ENCODE measurements at regions not wholly inside any gene's neighbourhood (a gene's known extent, or its start where the extent isn't known, plus 50 kb on each side); places are given as distances from the start of the nearest gene placed in this dataset.

DNA sequence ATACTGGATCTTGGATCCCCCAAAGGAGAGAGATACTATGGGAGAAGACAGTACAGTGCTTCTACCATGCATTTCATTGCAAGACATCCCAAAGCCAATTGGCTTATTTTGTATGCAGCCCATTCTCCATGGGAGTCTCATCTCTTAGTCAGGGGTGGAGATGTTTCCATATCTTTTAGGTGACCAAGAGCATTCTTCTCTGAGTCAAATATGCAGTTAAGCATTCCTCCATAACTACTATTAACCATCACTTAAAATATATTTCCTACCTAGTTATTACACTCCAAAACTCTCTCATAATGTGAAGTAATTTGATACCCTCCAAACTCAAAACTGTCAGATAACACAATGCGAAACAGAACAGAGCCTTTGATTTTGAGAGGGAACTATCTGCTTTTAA lies 542.6 kb downstream of the HDGFL1 start:
- TF ChIP-seq, protein P1, sequence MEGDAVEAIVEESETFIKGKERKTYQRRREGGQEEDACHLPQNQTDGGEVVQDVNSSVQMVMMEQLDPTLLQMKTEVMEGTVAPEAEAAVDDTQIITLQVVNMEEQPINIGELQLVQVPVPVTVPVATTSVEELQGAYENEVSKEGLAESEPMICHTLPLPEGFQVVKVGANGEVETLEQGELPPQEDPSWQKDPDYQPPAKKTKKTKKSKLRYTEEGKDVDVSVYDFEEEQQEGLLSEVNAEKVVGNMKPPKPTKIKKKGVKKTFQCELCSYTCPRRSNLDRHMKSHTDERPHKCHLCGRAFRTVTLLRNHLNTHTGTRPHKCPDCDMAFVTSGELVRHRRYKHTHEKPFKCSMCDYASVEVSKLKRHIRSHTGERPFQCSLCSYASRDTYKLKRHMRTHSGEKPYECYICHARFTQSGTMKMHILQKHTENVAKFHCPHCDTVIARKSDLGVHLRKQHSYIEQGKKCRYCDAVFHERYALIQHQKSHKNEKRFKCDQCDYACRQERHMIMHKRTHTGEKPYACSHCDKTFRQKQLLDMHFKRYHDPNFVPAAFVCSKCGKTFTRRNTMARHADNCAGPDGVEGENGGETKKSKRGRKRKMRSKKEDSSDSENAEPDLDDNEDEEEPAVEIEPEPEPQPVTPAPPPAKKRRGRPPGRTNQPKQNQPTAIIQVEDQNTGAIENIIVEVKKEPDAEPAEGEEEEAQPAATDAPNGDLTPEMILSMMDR (IDR thresholded peaks at IDR 0.05; ENCODE audit: poor library complexity, severe bottlenecking): no peak
- TF ChIP-seq RAD21 (conservative IDR thresholded peaks at IDR 0.05): no peak
- TF ChIP-seq TAF1 (IDR thresholded peaks at IDR 0.05; ENCODE audit: low read depth): no peak
- TF ChIP-seq SMC3 (conservative IDR thresholded peaks at IDR 0.05; ENCODE audit: poor library complexity): no peak
- TF ChIP-seq MXI1 (conservative IDR thresholded peaks at IDR 0.05; ENCODE audit: poor library complexity, severe bottlenecking): no peak
- TF ChIP-seq POLR2AphosphoS5 (IDR thresholded peaks at IDR 0.05): no peak

Measured in neural cell (in vitro differentiated cells).